GM19455 (cell line): ENCODE measurements at regions not wholly inside any gene's neighbourhood (a gene's known extent, or its start where the extent isn't known, plus 50 kb on each side); places are given as distances from the start of the nearest gene placed in this dataset.

ENCODE experiments used
- ATAC-seq: cut with Tn5 transposase; IDR thresholded peaks from one replicate; pipeline ENCODE4 v1.9.1; 2021; ENCODE audit not compliant: unreplicated experiment

DNA sequence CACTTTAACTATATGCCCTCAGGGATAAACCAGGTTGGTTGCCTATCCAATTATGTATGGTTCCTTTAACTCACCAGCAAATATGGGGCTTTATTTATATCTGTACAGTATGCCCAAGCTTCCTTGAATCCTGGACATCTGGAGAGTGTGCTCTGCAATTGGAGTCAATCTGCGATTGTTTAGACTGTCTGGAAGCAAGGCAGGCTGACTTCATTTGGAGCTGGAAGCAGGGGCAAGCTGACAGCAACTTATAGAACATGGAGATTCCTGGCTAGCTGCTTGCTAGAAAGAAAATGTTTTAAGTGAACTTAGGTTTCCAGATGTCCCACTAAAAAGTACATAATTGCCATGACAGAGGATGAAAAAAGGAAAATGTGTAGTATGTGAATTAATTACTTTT is 63.7 kb upstream of the TPRG1 start:
- ATAC-seq: no peak

DNA sequence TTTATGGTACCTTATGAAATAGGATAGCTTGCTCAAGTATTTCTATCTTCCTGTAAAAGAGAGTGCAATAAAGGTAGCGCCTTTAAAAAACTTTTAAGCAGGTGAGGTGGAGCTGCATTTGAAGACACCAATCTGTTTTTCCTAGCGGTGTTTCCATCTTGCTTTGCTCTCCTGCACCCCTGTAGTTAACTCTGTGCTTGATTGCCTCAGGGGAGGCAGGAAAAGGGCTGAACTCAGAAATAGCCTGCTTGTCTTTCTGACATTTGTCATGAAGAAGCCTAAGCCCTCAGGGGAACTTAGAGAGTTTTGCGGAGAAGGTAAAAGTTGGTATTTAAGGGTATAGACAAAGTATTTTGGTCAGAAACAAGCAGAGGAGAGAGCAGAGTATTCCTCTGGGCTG is 63.0 kb upstream of the TPRG1 start:
- ATAC-seq: no peak

DNA sequence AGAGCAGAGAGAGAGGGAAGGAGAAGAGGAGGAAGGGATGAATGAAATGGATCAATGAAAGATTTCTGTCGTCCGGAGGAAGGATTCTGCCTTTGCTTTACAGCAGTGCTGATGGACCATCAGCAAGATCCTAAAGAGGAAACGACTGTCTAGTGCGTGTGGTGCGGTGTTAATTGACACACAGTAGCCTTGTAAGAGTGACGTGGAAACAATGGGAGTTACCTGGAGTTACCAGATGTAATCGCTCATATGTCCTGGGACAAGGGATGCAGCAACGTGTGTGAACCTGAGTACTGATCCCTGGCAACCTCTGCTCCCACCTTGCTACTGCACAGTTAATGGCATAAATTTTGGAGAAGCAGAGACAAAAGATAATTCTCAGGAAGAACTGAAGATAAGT is 62.6 kb upstream of the TPRG1 start:
- no peak for ATAC-seq

DNA sequence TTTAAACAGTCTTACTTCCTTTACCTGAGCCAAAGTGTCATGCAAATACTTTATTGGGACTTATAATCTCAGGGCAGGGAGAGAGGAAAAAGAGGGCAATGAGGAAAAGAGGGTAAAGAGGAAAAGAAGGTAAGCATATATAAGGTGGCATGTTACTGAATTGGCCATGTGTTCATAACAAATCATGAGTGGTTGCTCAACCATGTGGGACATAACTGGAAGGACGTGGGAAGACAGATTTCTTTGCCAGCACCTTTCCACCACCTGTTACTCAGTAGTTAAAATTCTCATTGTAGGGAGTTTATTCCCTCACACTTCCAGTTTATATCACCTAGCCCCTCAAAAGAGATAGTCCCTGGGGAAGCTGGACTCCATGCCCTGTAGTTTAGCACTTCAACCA is 54.7 kb upstream of the TPRG1 start:
- ATAC-seq: no peak

DNA sequence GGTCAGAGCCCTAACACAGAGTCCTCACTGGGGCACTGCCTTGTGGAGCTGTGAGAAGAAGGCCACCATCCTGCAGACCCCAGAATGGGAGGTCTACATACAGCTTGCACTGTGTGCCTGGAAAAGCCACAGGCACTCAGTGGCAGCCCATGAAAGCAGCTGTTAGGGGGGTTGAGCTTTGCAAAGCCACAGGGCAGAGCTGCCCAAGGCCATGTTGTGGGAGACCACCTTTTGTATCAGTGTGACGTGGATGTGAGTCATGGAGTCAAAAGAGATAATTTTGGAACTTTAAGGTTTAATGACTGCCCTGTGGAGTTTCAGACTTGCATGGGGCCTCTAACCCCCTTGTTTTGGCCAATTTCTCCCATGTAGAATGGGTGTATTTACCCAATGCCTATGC is 52.9 kb upstream of the TPRG1 start:
- no peak for ATAC-seq

DNA sequence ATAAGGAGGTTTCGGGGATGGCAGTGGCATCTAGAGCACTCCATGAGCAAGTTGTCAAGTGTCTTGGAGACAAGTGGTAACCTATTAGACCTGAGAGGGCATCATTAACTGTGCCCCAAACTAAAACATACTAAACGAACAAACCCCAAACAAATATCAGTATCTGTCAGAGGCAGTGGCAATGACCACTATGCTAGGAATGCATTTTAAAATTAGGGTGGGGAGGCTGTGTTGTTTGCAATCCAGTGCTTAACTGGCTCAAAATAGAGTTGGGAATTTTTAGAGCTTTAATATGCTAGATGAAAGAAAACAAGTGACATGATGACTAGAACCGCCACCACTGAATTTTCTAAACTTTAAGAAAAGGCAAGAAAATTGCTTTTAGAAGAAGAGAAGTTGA is 51.8 kb upstream of the TPRG1 start:
- no peak for ATAC-seq

DNA sequence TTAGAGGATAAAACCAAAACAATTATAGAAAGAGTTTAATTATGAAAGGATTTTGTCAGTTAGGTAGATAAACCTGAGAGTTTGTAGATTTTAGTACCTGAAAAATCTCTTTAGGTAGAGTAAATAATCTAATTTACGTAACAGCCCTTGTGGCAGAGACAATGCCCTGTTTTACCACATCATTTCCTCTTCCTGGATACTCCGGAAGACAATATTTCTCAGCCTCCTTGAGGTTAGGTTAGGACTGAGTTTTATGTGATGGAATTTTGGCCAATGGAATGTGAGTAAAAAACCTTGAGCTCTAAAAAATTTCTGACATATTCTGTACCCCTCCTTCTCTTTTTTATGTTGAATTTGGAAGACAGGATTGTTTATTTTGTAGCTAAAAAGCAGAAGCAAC is 50.7 kb upstream of the TPRG1 start:
- ATAC-seq: no peak
